Stimulated activated naive CD8-positive, alpha-beta T cell treated with anti-CD3 and anti-CD28 coated beads, Interleukin-15, amount 100 ng/mL, for 72 hours (primary cell): ENCODE measurements at regions not wholly inside any gene's neighbourhood (a gene's known extent, or its start where the extent isn't known, plus 50 kb on each side); places are given as distances from the start of the nearest gene placed in this dataset.

Source experiments
- ATAC-seq: fragments of 150-1000 bp; cut with Tn5 transposase; 2 replicates; pipeline ENCODE4 v1.10.0; 2021; ENCODE audit warnings: mild to moderate bottlenecking, moderate library complexity
- DNase-seq, 2 donors: peaks; one replicate each; pipeline ENCODE4 v3.0.0; 2021 to 2022
- H3K27ac Mint-ChIP-seq, 2 donors: one replicate each; pipeline ENCODE4 v1.8.0; 2022; ENCODE audit warnings: mild to moderate bottlenecking in 2 of 2, mixed read lengths in 2 of 2, moderate library complexity in 2 of 2
- H3K27me3 Mint-ChIP-seq: one replicate; pipeline ENCODE4 v1.8.0; 2022; ENCODE audit warnings: mixed read lengths
- H3K4me1 Mint-ChIP-seq: one replicate; pipeline ENCODE4 v1.8.0; 2022; ENCODE audit warnings: mild to moderate bottlenecking, mixed read lengths
- H3K4me3 Mint-ChIP-seq, 2 donors: one replicate each; pipeline ENCODE4 v1.8.0; 2022; ENCODE audit warnings: mild to moderate bottlenecking in 2 of 2, mixed read lengths in 2 of 2, moderate library complexity in 1 of 2
- H3K9me3 Mint-ChIP-seq, 2 donors: one replicate each; pipeline ENCODE4 v1.8.0; 2022; ENCODE audit warnings: mixed read lengths in 2 of 2

DNA sequence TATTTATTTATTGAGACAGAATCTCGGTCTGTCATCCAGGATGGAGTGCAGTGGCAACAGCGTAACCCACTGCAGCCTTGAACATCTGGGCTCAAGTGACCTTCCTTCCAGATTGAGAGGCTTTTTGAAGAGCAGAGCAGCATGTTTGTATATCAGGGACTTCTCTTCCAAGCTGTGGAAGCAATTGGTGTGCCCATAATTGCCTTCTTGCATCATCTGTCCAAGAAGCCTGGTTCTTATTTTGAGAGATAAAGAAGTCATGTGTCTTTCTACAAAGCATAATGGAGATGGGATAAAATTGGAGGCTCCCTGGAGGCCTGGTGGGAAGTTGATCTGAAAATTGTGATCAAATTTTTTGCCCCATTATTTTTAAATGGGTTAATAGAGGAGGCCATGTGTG lies 183.8 kb upstream of the MCTP2 start:
- Mint-ChIP-seq H3K9me3 (no peaks in the 10 kb centered on the region), H3K4me3 (no peak overlapping the region), H3K27ac (no peak overlapping the region), H3K4me1 (no peaks in the 10 kb centered on the region), H3K27me3 (no peaks in the 10 kb centered on the region)
- no peak for DNase-seq
- ATAC-seq: no peak

DNA sequence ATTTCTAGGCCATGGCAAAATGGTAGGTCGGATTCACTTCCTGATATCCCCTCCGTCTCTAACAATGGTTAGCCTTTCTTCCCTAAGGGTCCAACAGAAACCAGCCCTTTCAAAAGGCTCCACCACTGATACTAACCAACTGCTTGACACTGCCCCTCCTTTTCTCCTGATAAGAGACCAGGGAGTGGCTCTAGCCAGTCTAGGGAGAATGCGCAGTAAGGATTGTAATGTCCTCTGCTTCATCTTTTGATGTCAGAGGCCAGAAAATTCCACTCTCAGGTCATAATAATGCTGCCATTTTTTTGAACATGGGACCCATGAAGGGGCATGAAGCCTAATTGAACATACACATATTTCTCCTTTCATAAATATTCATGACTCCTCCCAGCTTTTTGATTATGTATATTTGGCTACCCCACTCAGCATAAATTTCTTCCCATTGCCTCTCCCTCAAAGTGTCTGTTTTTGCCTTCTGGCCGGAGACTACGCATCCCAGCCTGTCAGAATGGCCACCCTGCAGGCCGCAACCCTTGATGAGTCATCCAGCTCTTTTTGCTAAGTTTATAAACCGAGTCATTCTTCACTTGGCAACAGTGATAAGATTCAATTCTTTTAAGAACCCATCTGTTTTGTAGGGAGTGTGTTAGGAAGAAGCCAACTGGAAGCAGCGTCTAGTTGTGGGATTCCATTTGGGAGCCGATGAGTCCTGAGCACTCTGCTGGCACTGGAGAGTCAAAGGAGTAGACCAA lies 189.0 kb upstream of the MCTP2 start:
- no peak overlapping the region for H3K27ac Mint-ChIP-seq
- no peak for ATAC-seq
- H3K4me1 Mint-ChIP-seq: no peaks in the 10 kb centered on the region

DNA sequence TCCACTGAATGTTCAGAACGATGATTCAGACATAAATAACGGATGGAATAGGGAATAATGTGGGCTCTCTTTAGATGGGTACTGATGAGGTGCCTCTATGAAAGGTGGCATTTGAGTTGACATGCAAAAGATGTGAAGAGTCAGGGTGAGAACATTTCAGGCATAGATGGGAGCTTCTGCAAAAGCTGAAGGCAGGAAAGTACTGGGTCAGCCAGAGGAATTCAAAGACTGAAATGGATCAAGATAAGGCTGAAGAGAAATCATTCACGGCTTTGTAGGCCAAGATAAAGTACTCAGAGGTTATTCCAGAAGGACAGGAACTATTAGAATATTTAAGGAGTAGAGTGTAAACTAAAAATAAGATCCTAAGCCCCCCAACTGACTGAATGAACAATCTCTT lies 189.6 kb upstream of the MCTP2 start:
- H3K27me3 Mint-ChIP-seq: no peaks in the 10 kb centered on the region
- no peaks in the 10 kb centered on the region for H3K4me1 Mint-ChIP-seq
- H3K27ac Mint-ChIP-seq: peak overlapping the region in 1 of 2 donors; percentile 74
- no peaks in the 10 kb centered on the region for H3K9me3 Mint-ChIP-seq
- H3K4me3 Mint-ChIP-seq: no peak overlapping the region
- no peak for DNase-seq
- no peak for ATAC-seq

More for the DNA sequence above, 189.0 kb upstream of the MCTP2 start:
- Mint-ChIP-seq H3K4me3 (no peak overlapping the region), H3K27me3 (no peaks in the 10 kb centered on the region), H3K9me3 (no peaks in the 10 kb centered on the region)
- DNase-seq: no peak

DNA sequence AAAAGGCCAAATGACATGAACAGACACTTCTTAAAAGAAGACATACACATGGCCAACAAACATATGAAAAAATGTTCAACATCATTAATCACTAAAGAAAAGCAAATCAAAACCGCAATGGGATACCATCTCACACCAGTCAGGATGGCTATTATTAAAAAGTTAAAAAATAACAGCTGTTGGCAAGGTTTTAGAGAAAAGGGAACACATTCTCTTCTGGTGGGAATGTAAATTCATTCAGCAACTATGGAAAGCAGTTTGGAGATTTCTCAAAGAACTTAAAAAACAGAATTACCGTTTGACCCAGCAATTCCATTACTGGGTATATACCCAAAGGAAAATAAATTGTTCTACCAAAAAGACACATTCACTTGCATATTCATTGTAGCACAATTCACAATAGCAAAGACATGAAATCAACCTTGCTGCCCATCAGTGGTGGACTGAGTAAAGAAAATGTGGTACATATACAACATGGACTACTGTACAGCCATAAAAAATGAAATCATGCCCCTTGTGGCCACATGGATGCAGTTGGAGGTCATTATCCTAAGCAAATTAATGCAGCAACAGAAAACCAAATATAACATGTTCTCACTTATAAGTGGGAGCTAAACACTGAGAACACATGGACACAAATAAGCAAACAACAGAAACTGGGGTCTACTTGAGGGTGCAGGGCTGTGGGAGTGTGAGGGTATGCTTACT lies 190.7 kb upstream of the MCTP2 start:
- H3K27ac Mint-ChIP-seq: no peak overlapping the region
- H3K4me1 Mint-ChIP-seq: no peaks in the 10 kb centered on the region
- no peak for ATAC-seq
- H3K27me3 Mint-ChIP-seq: no peaks in the 10 kb centered on the region
- DNase-seq: no peak
- H3K9me3 Mint-ChIP-seq: no peaks in the 10 kb centered on the region
- H3K4me3 Mint-ChIP-seq: no peak overlapping the region

DNA sequence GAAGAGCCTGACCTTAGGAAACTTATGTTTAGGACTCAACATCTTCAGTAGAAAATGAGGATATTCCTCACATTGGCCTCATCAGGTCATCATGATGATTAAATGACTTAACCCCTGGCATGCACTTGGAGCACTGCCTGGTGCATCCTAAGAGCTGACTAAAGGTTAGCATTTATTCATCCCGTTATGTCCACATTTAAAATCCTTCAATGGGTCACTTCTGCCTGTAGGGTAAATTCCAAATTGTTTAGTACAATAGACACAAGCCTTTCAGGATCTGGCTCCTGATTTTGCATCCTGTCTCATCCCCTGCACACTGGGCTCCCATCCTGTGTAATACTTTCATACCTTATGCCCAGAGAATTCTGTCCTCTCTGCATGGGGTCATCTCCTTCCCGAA lies 195.2 kb upstream of the MCTP2 start:
- no peak overlapping the region for H3K4me3 Mint-ChIP-seq
- DNase-seq (no peak), ATAC-seq (no peak)
- H3K27me3 Mint-ChIP-seq: peaks cover 8% of the 10 kb centered on the region
- no peaks in the 10 kb centered on the region for H3K9me3 Mint-ChIP-seq
- H3K4me1 Mint-ChIP-seq: no peaks in the 10 kb centered on the region
- no peak overlapping the region for H3K27ac Mint-ChIP-seq

DNA sequence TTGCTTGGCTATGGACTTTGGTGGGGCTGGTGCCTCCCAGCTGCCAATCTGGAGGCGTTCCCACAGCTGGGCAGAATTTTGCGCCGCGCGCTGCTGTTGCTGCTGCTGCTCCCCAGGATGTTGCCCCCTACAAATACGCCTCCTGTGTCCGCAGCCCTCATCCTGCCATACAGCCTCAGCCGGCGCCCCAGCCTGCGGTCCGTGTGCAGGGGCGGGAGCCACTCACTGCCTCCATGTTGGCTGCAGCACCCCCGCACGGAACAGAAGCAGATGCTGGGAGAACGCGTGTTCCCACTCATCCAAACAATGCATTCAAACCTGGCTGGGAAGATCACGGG lies 197.7 kb upstream of the MCTP2 start:
- ATAC-seq: no peak
- Mint-ChIP-seq H3K27me3 (peaks cover 9% of the 10 kb centered on the region), H3K4me3 (no peak overlapping the region), H3K27ac (no peak overlapping the region), H3K4me1 (no peaks in the 10 kb centered on the region), H3K9me3 (no peaks in the 10 kb centered on the region)
- DNase-seq: no peak

DNA sequence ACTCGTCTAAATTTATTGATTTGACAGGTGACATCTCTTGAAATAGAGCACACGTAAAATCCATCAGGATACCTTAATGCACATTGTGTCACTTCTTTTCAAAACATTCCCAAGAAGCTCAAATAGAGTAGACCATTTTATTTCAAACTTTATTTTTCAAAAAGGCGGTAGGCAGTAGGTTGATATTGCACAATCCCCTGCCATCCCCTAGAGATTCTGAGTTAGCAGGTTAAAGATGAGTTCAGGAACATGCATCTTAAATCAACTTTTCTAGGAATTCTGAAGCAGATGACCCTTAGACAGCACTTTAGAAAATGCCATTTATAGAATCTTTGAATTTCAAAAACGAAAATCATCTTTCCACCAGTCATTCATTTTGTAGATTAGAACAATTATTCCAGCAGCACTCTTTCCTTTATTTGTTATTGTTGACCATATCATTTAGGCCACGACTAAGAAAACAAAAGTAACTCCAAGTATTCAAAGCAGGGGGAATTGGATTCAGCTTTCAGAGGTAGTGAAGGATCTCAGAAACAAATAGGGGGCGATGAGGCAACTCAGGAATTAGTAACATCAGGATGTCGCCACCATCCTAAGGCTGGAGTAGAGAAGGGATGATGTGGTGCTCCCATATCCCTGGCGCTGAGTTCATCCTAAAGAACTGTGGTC lies 198.2 kb upstream of the MCTP2 start:
- no peak for ATAC-seq
- DNase-seq: no peak
- Mint-ChIP-seq H3K9me3 (no peaks in the 10 kb centered on the region), H3K27ac (no peak overlapping the region), H3K4me1 (no peaks in the 10 kb centered on the region), H3K27me3 (peaks cover 14% of the 10 kb centered on the region), H3K4me3 (no peak overlapping the region)

DNA sequence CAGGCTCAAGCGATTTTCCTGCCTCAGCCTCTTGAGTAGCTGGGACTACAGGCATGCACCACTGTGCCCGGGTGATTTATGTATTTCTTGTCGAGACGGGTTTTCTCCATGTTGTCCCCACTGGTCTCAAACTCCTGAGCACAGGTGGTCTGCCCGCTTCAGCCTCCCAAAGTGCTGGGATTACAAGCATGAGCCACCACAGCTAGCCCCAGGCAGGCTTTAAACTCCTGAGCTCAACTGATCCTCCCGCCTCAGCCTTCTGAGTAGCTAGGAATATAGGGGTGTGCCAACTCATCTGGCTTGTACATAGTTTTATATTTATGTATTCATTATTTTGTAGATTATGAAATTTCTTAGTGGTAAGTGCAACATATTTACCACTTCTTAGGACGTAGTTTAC lies 198.8 kb upstream of the MCTP2 start:
- no peaks in the 10 kb centered on the region for H3K9me3 Mint-ChIP-seq
- DNase-seq: no peak
- no peaks in the 10 kb centered on the region for H3K4me1 Mint-ChIP-seq
- H3K27ac Mint-ChIP-seq: no peak overlapping the region
- no peak for ATAC-seq
- H3K4me3 Mint-ChIP-seq: no peak overlapping the region
- H3K27me3 Mint-ChIP-seq: peaks cover 19% of the 10 kb centered on the region

DNA sequence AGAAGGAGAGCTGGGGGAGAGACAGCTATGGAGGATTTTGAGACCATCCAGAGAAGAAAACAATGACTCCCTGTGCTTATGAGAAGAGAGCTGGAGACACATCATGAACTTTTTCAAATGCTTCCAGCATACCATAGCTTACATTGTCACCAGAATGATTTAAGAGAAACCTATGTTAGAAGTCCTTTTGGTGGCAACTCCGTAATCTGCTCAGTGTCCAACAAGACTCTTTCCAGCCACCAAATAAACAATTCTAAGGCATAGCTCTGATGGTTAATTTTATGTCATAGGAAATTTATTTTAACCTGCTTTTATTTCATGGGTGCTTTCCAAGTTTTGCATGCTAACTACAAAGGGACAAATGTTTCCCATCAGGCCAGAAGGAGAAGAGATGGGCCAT lies 200.3 kb upstream of the MCTP2 start:
- no peak for ATAC-seq
- peaks cover 21% of the 10 kb centered on the region for H3K27me3 Mint-ChIP-seq
- no peaks in the 10 kb centered on the region for H3K4me1 Mint-ChIP-seq
- DNase-seq: no peak
- H3K27ac Mint-ChIP-seq: no peak overlapping the region
- no peaks in the 10 kb centered on the region for H3K9me3 Mint-ChIP-seq
- no peak overlapping the region for H3K4me3 Mint-ChIP-seq

DNA sequence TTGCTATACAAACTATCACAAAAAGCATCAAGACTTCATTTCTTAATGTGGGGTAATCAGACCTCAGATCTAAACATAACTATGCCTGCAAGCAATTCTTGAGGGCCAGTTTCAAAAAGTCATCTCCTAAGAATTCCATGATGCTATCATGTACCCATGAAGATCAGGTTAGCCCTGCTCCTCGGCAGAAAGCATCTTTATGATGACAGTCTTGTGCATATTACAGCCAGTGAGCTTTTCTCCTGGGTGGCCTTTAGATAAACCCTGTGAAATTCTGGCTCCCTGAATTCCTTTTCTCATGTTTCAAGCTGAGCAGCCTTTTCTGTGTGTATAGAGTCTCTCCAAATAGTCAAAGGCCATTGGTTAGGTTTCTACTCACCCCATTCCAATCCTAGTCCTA lies 201.9 kb upstream of the MCTP2 start:
- H3K9me3 Mint-ChIP-seq: no peaks in the 10 kb centered on the region
- ATAC-seq: no peak
- H3K27ac Mint-ChIP-seq: no peak overlapping the region
- H3K4me1 Mint-ChIP-seq: no peaks in the 10 kb centered on the region
- H3K4me3 Mint-ChIP-seq: no peak overlapping the region
- DNase-seq: no peak
- peaks cover 21% of the 10 kb centered on the region for H3K27me3 Mint-ChIP-seq

DNA sequence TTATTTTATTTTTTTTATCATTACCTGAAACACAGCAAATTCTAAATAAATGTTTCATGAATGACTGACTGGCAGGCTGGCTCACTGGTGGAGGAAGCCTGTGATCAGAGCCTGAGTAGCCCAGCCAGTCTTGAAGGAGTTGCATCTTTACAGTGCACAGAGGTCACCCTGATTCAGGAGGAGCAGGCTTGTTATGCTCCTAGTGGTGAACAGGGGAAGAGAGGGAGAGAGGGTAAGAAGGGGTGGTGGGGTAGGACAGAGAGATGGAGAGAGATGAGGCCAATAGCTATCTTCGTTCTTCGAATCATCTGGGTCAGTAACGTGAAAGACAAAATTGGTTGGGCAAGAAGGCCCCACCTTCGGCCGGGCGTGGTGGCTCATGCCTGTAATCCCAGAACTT lies 202.6 kb upstream of the MCTP2 start:
- peaks cover 18% of the 10 kb centered on the region for H3K27me3 Mint-ChIP-seq
- DNase-seq (no peak), ATAC-seq (no peak)
- H3K4me3 Mint-ChIP-seq: no peak overlapping the region
- H3K27ac Mint-ChIP-seq: no peak overlapping the region
- no peaks in the 10 kb centered on the region for H3K9me3 Mint-ChIP-seq
- H3K4me1 Mint-ChIP-seq: no peaks in the 10 kb centered on the region

DNA sequence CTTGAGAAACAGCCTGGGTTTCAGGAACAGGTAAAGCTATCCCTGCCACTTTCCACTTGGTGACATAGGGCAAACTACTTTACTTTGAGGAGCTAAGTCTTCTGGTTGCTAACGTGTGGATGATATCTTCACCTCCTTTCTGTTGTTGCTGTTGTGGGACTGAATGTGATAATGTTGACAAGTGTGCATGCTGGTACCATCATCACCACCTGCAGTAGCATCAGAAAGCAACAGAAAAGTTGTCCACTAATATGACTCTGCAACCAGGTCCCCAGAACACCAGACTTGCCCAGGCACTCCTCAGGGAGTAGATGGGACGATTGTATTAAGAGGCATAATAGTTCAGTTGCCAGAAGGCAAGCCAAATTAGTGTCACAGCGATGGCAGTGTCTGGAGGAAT lies 203.2 kb upstream of the MCTP2 start:
- no peak overlapping the region for H3K4me3 Mint-ChIP-seq
- ATAC-seq (no peak), DNase-seq (no peak)
- peaks cover 13% of the 10 kb centered on the region for H3K27me3 Mint-ChIP-seq
- H3K27ac Mint-ChIP-seq: no peak overlapping the region
- no peaks in the 10 kb centered on the region for H3K9me3 Mint-ChIP-seq
- H3K4me1 Mint-ChIP-seq: no peaks in the 10 kb centered on the region

DNA sequence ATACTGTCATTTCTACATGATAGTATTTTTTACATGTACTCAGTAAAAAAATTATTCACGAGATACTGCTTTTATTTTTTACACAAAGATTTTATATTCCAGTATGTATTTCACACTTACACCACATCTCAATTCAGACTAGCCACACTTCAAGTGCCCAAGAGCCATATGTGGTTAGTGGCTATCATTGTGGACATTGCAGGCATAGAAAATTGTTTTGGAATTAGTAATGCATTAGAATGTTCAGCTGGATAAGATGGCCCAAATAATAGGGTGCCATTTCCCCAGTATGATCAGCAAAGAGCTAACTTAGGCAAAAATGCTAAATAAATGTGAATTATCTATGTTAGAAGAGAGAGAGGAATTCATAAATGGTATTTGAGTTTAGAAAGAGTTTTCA lies 203.8 kb upstream of the MCTP2 start:
- Mint-ChIP-seq H3K27ac (no peak overlapping the region), H3K4me1 (no peaks in the 10 kb centered on the region), H3K9me3 (no peaks in the 10 kb centered on the region), H3K4me3 (no peak overlapping the region), H3K27me3 (peaks cover 13% of the 10 kb centered on the region)
- ATAC-seq (no peak), DNase-seq (no peak)

DNA sequence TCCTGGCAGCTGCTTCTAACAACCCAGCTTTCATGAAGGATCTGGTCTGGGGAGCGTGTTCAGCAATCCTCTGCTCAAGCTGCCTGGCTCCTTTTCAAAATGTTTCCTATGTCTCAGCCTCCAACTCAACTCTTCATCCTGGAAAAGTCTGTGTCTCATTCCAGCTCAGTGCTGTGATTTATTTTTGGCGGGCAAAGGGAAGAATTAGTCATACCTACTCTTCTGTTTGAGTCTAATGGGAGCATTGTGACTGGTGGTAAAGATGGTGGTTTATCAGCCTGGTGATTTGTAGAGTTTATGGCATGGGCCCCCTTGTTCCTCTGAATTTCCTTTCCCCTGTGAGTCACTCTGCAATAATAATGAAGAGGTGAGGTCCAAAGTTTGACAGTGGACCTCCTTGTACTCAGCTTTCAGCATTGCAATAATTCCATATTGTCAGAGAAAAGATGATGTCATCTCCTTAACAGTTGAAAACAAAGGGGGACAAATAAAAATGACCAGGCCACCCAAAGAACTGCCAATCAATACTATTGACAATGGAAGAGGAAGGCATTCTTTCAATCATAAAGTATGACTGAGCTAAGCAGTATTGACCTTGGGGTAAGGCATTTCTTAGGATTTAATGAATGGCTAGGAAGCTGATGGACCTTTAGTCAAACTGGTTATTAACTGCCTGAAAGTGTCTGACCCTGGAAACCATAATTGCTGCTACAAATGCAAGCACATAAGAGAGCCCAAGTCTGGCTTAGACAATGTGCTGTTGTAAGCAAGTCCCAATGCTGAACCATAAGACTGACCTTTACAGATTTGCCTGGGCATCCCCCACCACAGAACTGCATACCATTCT lies 204.7 kb upstream of the MCTP2 start:
- DNase-seq (no peak), ATAC-seq (no peak)
- Mint-ChIP-seq H3K4me3 (no peak overlapping the region), H3K27me3 (peaks cover 19% of the 10 kb centered on the region), H3K27ac (no peak overlapping the region), H3K9me3 (no peaks in the 10 kb centered on the region), H3K4me1 (no peaks in the 10 kb centered on the region)

DNA sequence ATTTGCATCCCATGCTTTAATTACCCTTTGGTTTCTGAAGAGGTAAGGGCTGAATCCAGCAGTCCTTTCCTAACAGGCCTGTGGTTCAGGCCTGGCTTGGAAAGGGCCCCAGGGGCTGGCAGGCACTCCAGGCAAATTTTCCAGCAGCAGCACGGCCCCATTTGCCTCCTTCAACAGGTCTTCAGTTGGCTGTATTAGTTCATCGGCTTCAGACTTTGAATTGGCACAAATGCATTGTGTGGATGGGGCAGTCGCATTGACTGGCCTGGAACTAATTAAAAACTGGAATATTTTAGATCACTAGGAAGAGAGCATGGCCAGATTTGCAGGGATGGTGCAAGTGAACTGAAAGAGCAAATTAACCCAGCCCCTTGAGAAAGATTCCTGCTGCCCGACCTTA lies 207.8 kb upstream of the MCTP2 start:
- no peak for DNase-seq
- no peak for ATAC-seq
- Mint-ChIP-seq H3K9me3 (no peaks in the 10 kb centered on the region), H3K27me3 (peaks cover 24% of the 10 kb centered on the region), H3K4me3 (no peak overlapping the region), H3K27ac (no peak overlapping the region), H3K4me1 (no peaks in the 10 kb centered on the region)
